IMR-90 (cell line): ENCODE measurements at regions not wholly inside any gene's neighbourhood (a gene's known extent, or its start where the extent isn't known, plus 50 kb on each side); places are given as distances from the start of the nearest gene placed in this dataset.
A peak's percentile ranks its signal among the peaks of the same experiment; 100 is the strongest.

ENCODE experiments used
- ATAC-seq: fragments of 200-7000 bp; cut with Tn5 transposase; 2 replicates; pipeline ENCODE4 v1.9.1; 2020; ENCODE audit warnings: low read depth, mild to moderate bottlenecking, moderate library complexity
- BruUV-seq: library from RNA; stranded (reverse); fragments of 400-500 nt; replicated peaks from 2 replicates; lab custom pipeline; 2021; lab: Mats Ljungman, UMichigan
- CTCF ChIA-PET: fragments of 300-600 bp; formaldehyde crosslinking; extraction: SDS; loops from one replicate; lab custom pipeline; 2021; ENCODE audit warnings: antibody characterized with exemption; lab: Yijun Ruan, JAX
- POLR2A ChIA-PET: fragments of 300-600 bp; sonication (Branson Sonifier 250); formaldehyde crosslinking; loops from one replicate; lab custom pipeline; 2022; ENCODE audit warnings: antibody characterized with exemption; ENCODE audit not compliant: unreplicated experiment; lab: Charles Lee
- DNase-seq: peaks from one replicate; pipeline ENCODE4 v3.0.0; 2013
- H2AFZ ChIP-seq: replicated peaks from 2 replicates; pipeline ENCODE3; 2013; ENCODE audit warnings: low read length, mild to moderate bottlenecking; ENCODE audit not compliant: poor library complexity
- H2AK5ac ChIP-seq: 2 replicates; pipeline ENCODE4 v1.6.1; 2013; ENCODE audit warnings: low read depth, low read length, inconsistent platforms
- H2AK9ac ChIP-seq: replicated peaks from 2 replicates; pipeline ENCODE3; 2013; ENCODE audit warnings: mild to moderate bottlenecking, low read depth, low read length, moderate library complexity; ENCODE audit not compliant: poor library complexity
- H2BK120ac ChIP-seq: 2 replicates; pipeline ENCODE4 v1.6.1; 2013; ENCODE audit warnings: low read depth, low read length, inconsistent platforms
- H2BK15ac ChIP-seq: 3 replicates; pipeline ENCODE4 v1.6.1; 2013; ENCODE audit warnings: low read depth, low read length, inconsistent platforms
- H2BK20ac ChIP-seq: 2 replicates; pipeline ENCODE4 v1.6.1; 2013; ENCODE audit warnings: low read depth, mild to moderate bottlenecking, inconsistent platforms, low read length, moderate library complexity
- H2BK5ac ChIP-seq: 2 replicates; pipeline ENCODE4 v1.6.1; 2013; ENCODE audit warnings: mild to moderate bottlenecking, low read depth, low read length, inconsistent platforms; ENCODE audit not compliant: poor library complexity, severe bottlenecking
- H3K14ac ChIP-seq: replicated peaks from 2 replicates; pipeline ENCODE4 v1.6.1; 2013; ENCODE audit warnings: low read depth, low read length, inconsistent platforms
- H3K18ac ChIP-seq: 2 replicates; pipeline ENCODE4 v1.6.1; 2013; ENCODE audit warnings: low read depth, low read length, control low read depth
- H3K23ac ChIP-seq: 2 replicates; pipeline ENCODE4 v1.6.1; 2013; ENCODE audit warnings: low read depth, low read length, inconsistent platforms
- H3K27ac ChIP-seq: 2 replicates; pipeline ENCODE4 v1.5.1; 2013; ENCODE audit warnings: mild to moderate bottlenecking, control low read depth, low read length; ENCODE audit not compliant: insufficient read depth
- H3K27me3 ChIP-seq: 2 replicates; pipeline ENCODE4 v1.6.1; 2013; ENCODE audit warnings: low read length; ENCODE audit not compliant: control insufficient read depth, insufficient read depth
- H3K36me3 ChIP-seq: 2 replicates; pipeline ENCODE4 v1.6.1; 2013; ENCODE audit warnings: low read length, mixed read lengths; ENCODE audit not compliant: control insufficient read depth, insufficient read depth
- H3K4ac ChIP-seq: 2 replicates; pipeline ENCODE4 v1.6.1; 2013; ENCODE audit warnings: low read depth, low read length, inconsistent platforms
- H3K4me1 ChIP-seq: 2 replicates; pipeline ENCODE4 v1.6.1; 2013; ENCODE audit warnings: low read length, mixed read lengths; ENCODE audit not compliant: control insufficient read depth, insufficient read depth
- H3K4me2 ChIP-seq: 2 replicates; pipeline ENCODE4 v1.6.1; 2013; ENCODE audit warnings: low read depth, mild to moderate bottlenecking, control low read depth, low read length, moderate library complexity
- H3K4me3 ChIP-seq: 2 replicates; pipeline ENCODE4 v1.5.1; 2013; ENCODE audit warnings: low read depth, mild to moderate bottlenecking, control low read depth, low read length, moderate library complexity; ENCODE audit not compliant: insufficient read depth
- H3K56ac ChIP-seq: 2 replicates; pipeline ENCODE4 v1.6.1; 2013; ENCODE audit warnings: low read length, inconsistent platforms; ENCODE audit not compliant: insufficient read depth; ENCODE audit errors: extremely low read depth
- H3K79me1 ChIP-seq, 2 experiments: 2 replicates each; pipeline ENCODE4 v1.6.1; 2013; ENCODE audit warnings: low read length in 2 of 2, inconsistent platforms in 1 of 2, low read depth in 1 of 2
- H3K9ac ChIP-seq: 2 replicates; pipeline ENCODE4 v1.6.1; 2013; ENCODE audit warnings: low read depth, low read length, control low read depth
- H3K9me1 ChIP-seq: 2 replicates; pipeline ENCODE4 v1.6.1; 2013; ENCODE audit warnings: low read length, inconsistent platforms; ENCODE audit not compliant: insufficient read depth
- H3K9me3 ChIP-seq: 2 replicates; pipeline ENCODE4 v1.6.1; 2013; ENCODE audit warnings: low read length; ENCODE audit not compliant: control insufficient read depth, insufficient read depth
- H4K20me1 ChIP-seq: 2 replicates; pipeline ENCODE4 v1.6.1; 2013; ENCODE audit warnings: low read length, inconsistent platforms; ENCODE audit not compliant: insufficient read depth
- H4K5ac ChIP-seq: 2 replicates; pipeline ENCODE4 v1.6.1; 2013; ENCODE audit warnings: mild to moderate bottlenecking, low read depth, low read length, control low read depth
- H4K8ac ChIP-seq, 2 experiments: 2 replicates each; pipeline ENCODE4 v1.6.1; 2013; ENCODE audit warnings: low read depth in 2 of 2, low read length in 2 of 2, control low read depth in 1 of 2, inconsistent platforms in 1 of 2
- H4K91ac ChIP-seq: 2 replicates; pipeline ENCODE4 v1.6.1; 2013; ENCODE audit warnings: low read depth, low read length, inconsistent platforms; ENCODE audit not compliant: insufficient read depth
- BHLHE40 ChIP-seq: fragments of 150-350 bp; IDR thresholded peaks from 2 replicates; pipeline ENCODE4 v1.6.1; 2016; ENCODE audit warnings: mild to moderate bottlenecking, low read depth, low read length
- CEBPB ChIP-seq: IDR thresholded peaks from 2 replicates; pipeline ENCODE4 v1.6.1; 2012; ENCODE audit warnings: low read depth, low read length, improper control_type of control experiment
- CHD1 ChIP-seq: IDR thresholded peaks from 2 replicates; pipeline ENCODE4 v1.6.1; 2012; ENCODE audit warnings: low read depth, low read length, improper control_type of control experiment
- CTCF ChIP-seq: conservative IDR thresholded peaks from 2 replicates; pipeline ENCODE4 v1.5.1; 2012; ENCODE audit warnings: mild to moderate bottlenecking, low read depth, low read length, improper control_type of control experiment
- ELK1 ChIP-seq: fragments of 150-350 bp; IDR thresholded peaks from 2 replicates; pipeline ENCODE4 v1.6.1; 2016; ENCODE audit warnings: low read depth, mild to moderate bottlenecking, low read length, moderate library complexity, borderline replicate concordance
- FOS ChIP-seq: fragments of 150-350 bp; IDR thresholded peaks from 2 replicates; pipeline ENCODE4 v1.6.1; 2016; ENCODE audit warnings: low read depth, low read length
- MAFK ChIP-seq: IDR thresholded peaks from 2 replicates; pipeline ENCODE4 v1.6.1; 2012; ENCODE audit warnings: low read depth, low read length, improper control_type of control experiment
- MAZ ChIP-seq: IDR thresholded peaks from 2 replicates; pipeline ENCODE4 v1.6.1; 2012; ENCODE audit warnings: low read depth, mild to moderate bottlenecking, low read length, improper control_type of control experiment, moderate library complexity, borderline replicate concordance
- MXI1 ChIP-seq: IDR thresholded peaks from 2 replicates; pipeline ENCODE4 v1.6.1; 2012; ENCODE audit warnings: low read depth, mild to moderate bottlenecking, low read length, moderate library complexity, borderline replicate concordance
- NFE2L2 ChIP-seq: fragments of 150-350 bp; IDR thresholded peaks from 2 replicates; pipeline ENCODE4 v1.6.1; 2016; ENCODE audit warnings: low read depth, mild to moderate bottlenecking, low read length
- POLR2A ChIP-seq: IDR thresholded peaks from 2 replicates; pipeline ENCODE4 v1.6.1; 2012; ENCODE audit warnings: mild to moderate bottlenecking, low read depth, low read length
- RAD21 ChIP-seq: IDR thresholded peaks from 2 replicates; pipeline ENCODE4 v1.6.1; 2012; ENCODE audit warnings: low read length, improper control_type of control experiment
- RCOR1 ChIP-seq: IDR thresholded peaks from 2 replicates; pipeline ENCODE4 v1.6.1; 2012; ENCODE audit warnings: mild to moderate bottlenecking, low read length, improper control_type of control experiment; ENCODE audit not compliant: insufficient replicate concordance
- RFX5 ChIP-seq: IDR thresholded peaks from 2 replicates; pipeline ENCODE4 v1.8.0; 2012; ENCODE audit warnings: low read depth, mild to moderate bottlenecking, low read length, moderate library complexity
- SMC3 ChIP-seq: fragments of 150-350 bp; IDR thresholded peaks from 2 replicates; pipeline ENCODE4 v1.6.1; 2016; ENCODE audit warnings: low read depth, mild to moderate bottlenecking, antibody characterized with exemption, low read length, moderate library complexity
- USF2 ChIP-seq: fragments of 150-350 bp; IDR thresholded peaks from 2 replicates; pipeline ENCODE4 v1.6.1; 2017; ENCODE audit warnings: mild to moderate bottlenecking, antibody characterized with exemption, low read length, low read depth
- dilution Hi-C: fragments of 300-500 bp; cut with HindIII; formaldehyde crosslinking; loops from one replicate; pipeline ENCODE4 v1.14.3; 2018; ENCODE audit warnings: low sequenced_read_pairs; ENCODE audit not compliant: unreplicated experiment
- in situ Hi-C: fragments of 300-500 bp; cut with MboI; formaldehyde crosslinking; loops from 3 replicates; pipeline ENCODE4 v1.14.3; 2019; ENCODE audit warnings: low sequenced_read_pairs, inconsistent platforms, mixed read lengths
- intact Hi-C: fragments of 100-400 bp; cut with micrococcal nuclease; formaldehyde crosslinking; loops from 2 replicates; pipeline ENCODE4 v1.10.0; 2022

- BruUV-seq: no TSS peak
- H3K4me3 ChIP-seq: no peak overlapping the region
- dilution Hi-C loops (no loop called here), intact Hi-C loops (no loop called here), in situ Hi-C loops (no loop called here)
- H2BK120ac ChIP-seq: no peak overlapping the region
- no peaks in the 10 kb centered on the region for H3K27me3 ChIP-seq
- H3K9me1 ChIP-seq: no peaks in the 10 kb centered on the region
- no peak overlapping the region for H2AK5ac ChIP-seq
- no peaks in the 10 kb centered on the region for H3K79me1 ChIP-seq
- DNase-seq (peak; percentile 34), ATAC-seq (no peak)
- H3K36me3 ChIP-seq: no peaks in the 10 kb centered on the region
- no peaks in the 10 kb centered on the region for H3K9me3 ChIP-seq
- no peak overlapping the region for H3K4me2 ChIP-seq
- no peak overlapping the region for H4K91ac ChIP-seq
- H2AK9ac ChIP-seq: no peak overlapping the region
- no peak overlapping the region for H4K5ac ChIP-seq
- H4K20me1 ChIP-seq: no peaks in the 10 kb centered on the region
- no peak overlapping the region for H3K4ac ChIP-seq
- H4K8ac ChIP-seq: no peak overlapping the region
- no peak overlapping the region for H3K9ac ChIP-seq
- ChIA-PET POLR2A (no interaction called here), CTCF (no interaction called here)
- no peak overlapping the region for H2BK15ac ChIP-seq
- TF ChIP-seq ELK1: no peak
- no peak for TF ChIP-seq RAD21
- no peak for TF ChIP-seq RFX5
- TF ChIP-seq RCOR1: no peak
- TF ChIP-seq FOS: no peak
- no peak for TF ChIP-seq CEBPB
- TF ChIP-seq CTCF: no peak
- no peak for TF ChIP-seq MXI1
- no peak for TF ChIP-seq CHD1
- no peak for TF ChIP-seq BHLHE40
- TF ChIP-seq POLR2A: no peak
- no peak for TF ChIP-seq USF2
- TF ChIP-seq NFE2L2: no peak
- no peak for TF ChIP-seq MAZ
- no peak for TF ChIP-seq SMC3
- no peak for TF ChIP-seq MAFK
- no peak overlapping the region for H3K23ac ChIP-seq
- no peak overlapping the region for H2BK5ac ChIP-seq
- no peak overlapping the region for H3K18ac ChIP-seq
- no peak overlapping the region for H3K56ac ChIP-seq
- no peak overlapping the region for H3K14ac ChIP-seq
- H2BK20ac ChIP-seq: no peak overlapping the region
- no peak overlapping the region for H3K27ac ChIP-seq
- H3K4me1 ChIP-seq: no peaks in the 10 kb centered on the region
- no peak overlapping the region for H2AFZ ChIP-seq
Observed at GRCh38 chr3:25870452-25870851, 80.6 kb downstream of the OXSM start.
